Activated T-helper 1 cell treated with anti-CD3 and anti-CD28 coated beads, Interleukin-12 subunit alpha, Interleukin-12 subunit beta, Interleukin-2, Interleukin-4 antibody, amounts not matched to agents 30 ng/mL and 10 ng/mL and 1 ng/mL, durations not matched to agents 14 hours and 24 hours and 36 hours (primary cell): ENCODE measurements at regions not wholly inside any gene's neighbourhood (a gene's known extent, or its start where the extent isn't known, plus 50 kb on each side); places are given as distances from the start of the nearest gene placed in this dataset.

ENCODE experiments used
- DNase-seq: peaks from one replicate; pipeline ENCODE4 v3.0.0; 2021; ENCODE audit warnings: low spot score
- H3K27ac Mint-ChIP-seq: one replicate; pipeline ENCODE4 v1.8.0; 2021; ENCODE audit warnings: mild to moderate bottlenecking, mixed read lengths
- H3K27me3 Mint-ChIP-seq: one replicate; pipeline ENCODE4 v1.8.0; 2022; ENCODE audit warnings: mild to moderate bottlenecking, moderate library complexity, mixed read lengths; ENCODE audit not compliant: insufficient read depth
- H3K36me3 Mint-ChIP-seq: one replicate; pipeline ENCODE4 v1.8.0; 2021; ENCODE audit warnings: low read depth, mixed read lengths
- H3K4me1 Mint-ChIP-seq: one replicate; pipeline ENCODE4 v1.8.0; 2021; ENCODE audit warnings: low read depth, mixed read lengths
- H3K4me3 Mint-ChIP-seq: one replicate; pipeline ENCODE4 v1.8.0; 2021; ENCODE audit warnings: mild to moderate bottlenecking, moderate library complexity, mixed read lengths
- H3K9me3 Mint-ChIP-seq: one replicate; pipeline ENCODE4 v1.8.0; 2021; ENCODE audit warnings: mixed read lengths
- intact Hi-C: fragments of 100-400 bp; cut with micrococcal nuclease; formaldehyde crosslinking; loops from one replicate; pipeline ENCODE4 v1.15.1; 2024

DNA sequence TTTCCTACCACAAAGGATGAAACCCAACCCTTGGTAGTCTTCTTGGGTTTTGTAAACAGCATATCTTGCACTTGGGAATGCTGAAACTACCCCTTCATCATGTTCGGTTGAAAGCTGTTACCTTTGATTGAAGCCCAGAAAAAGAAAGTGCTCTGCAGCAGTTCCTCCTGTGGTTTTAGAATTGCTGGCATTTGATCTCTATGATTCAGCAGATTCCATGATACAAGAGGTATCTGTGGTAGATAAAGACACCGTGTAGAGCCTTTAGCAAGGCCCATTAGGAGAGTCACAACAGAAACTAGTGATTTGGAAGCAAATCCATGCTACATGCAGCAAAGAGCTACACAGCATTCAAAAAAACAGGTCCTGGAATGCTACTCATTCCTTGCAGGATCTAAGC is 557.0 kb downstream of the TLE1 start:
- Mint-ChIP-seq H3K4me3 (no peak overlapping the region), H3K27ac (no peak overlapping the region), H3K27me3 (no peaks in the 10 kb centered on the region), H3K4me1 (no peaks in the 10 kb centered on the region), H3K36me3 (no peaks in the 10 kb centered on the region), H3K9me3 (no peaks in the 10 kb centered on the region)
- intact Hi-C loops = no loop called here
- DNase-seq = no peak

DNA sequence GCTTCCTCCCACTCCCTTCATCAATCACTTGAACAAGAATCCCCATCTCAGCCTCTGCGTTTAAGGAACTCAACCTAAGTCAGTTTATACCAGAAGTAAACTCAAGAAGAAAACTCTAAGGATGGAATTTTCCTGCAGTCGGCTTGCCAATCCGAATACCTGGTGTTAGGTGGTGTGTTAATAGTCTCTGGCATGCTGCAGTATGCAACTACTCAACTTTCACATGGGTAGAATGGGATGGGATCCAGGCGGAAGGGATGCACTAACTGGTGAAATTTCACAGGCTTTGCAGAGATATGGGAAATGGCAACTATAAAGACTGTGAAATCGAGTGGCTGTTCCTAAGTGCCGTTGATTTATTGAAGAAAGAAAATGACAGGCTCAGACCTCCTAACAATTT is 560.6 kb downstream of the TLE1 start:
- Mint-ChIP-seq H3K27ac (no peak overlapping the region), H3K36me3 (no peaks in the 10 kb centered on the region), H3K4me3 (no peak overlapping the region), H3K27me3 (no peaks in the 10 kb centered on the region), H3K9me3 (peaks cover 7% of the 10 kb centered on the region), H3K4me1 (no peaks in the 10 kb centered on the region)
- DNase-seq = no peak
- intact Hi-C loops = no loop called here

DNA sequence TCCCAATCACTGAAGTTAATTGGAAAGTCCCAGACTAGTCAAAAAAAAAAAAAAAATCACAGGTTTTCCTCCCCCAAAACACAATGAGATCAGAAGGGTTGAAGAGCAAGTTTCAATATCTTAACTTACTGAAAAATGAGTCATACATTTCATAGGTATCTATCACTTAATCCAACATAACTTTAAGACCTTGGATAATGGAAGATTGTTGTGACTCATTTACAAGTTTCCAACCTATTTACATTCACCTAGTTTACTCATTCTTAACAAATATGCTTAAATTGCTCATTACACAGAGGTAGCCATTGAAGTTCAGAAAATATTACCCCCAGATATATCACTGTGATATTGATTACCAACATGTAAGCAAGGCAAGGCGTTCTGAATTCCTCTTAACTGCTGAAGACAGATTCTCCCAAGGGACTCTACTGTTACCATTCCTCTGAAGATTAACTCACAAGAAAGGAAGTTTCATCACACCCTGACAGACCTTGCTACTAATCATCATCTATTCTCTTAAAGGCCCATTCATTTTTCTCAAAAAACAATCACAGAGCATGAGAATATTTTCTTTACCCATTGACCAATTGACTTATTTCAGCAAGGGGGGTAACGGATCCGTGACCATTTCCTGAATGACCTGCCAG is 563.8 kb downstream of the TLE1 start:
- Mint-ChIP-seq H3K9me3 (peaks cover 14% of the 10 kb centered on the region), H3K27ac (no peak overlapping the region), H3K27me3 (no peaks in the 10 kb centered on the region), H3K36me3 (no peaks in the 10 kb centered on the region), H3K4me3 (no peak overlapping the region), H3K4me1 (no peaks in the 10 kb centered on the region)
- intact Hi-C loops = no loop called here
- no peak for DNase-seq

DNA sequence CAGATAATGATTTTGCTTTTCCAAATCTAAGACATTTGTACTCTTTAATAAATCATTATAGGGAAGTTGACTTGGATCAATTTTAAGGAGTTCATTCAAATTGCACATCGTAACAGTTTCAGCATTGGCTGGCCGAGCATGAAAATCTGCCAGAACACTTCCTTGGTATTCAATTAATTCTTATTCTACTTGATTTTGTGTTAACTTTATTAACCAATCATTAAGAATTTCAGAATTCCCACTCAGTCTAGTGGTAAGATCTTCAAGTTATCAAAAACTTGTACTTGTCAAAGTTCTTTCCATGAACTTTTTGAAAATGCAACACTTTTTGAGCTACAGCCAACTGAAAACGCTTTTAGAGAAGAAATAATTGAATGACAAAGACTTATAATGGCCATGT is 565.8 kb downstream of the TLE1 start:
- H3K9me3 Mint-ChIP-seq = peaks cover 14% of the 10 kb centered on the region
- no peak overlapping the region for H3K27ac Mint-ChIP-seq
- H3K4me1 Mint-ChIP-seq = no peaks in the 10 kb centered on the region
- no peak for DNase-seq
- intact Hi-C loops = no loop called here
- no peaks in the 10 kb centered on the region for H3K27me3 Mint-ChIP-seq
- H3K4me3 Mint-ChIP-seq = no peak overlapping the region
- no peaks in the 10 kb centered on the region for H3K36me3 Mint-ChIP-seq

DNA sequence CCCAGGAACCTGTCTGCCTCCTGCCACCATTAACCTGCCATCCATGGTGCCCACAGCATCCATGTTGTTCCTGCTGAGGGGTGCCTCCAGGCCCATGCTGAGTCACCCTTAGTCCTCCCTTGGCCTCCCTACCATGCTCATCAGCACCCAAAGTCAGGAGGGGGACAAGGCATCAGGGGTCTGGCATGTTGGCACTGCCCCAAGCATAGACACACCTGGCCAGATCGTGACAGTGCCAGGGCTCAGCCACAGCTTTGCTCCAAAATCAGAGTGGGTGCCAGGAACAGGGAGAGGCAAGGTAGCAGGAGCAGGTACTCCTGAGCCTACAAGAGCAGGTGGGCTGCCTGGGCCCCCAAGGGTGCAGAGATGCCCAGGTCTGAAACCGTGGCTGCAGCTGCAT is 566.6 kb downstream of the TLE1 start:
- H3K4me3 Mint-ChIP-seq = no peak overlapping the region
- no peaks in the 10 kb centered on the region for H3K36me3 Mint-ChIP-seq
- H3K4me1 Mint-ChIP-seq = no peaks in the 10 kb centered on the region
- H3K9me3 Mint-ChIP-seq = peaks cover 14% of the 10 kb centered on the region
- no peak for DNase-seq
- H3K27me3 Mint-ChIP-seq = no peaks in the 10 kb centered on the region
- intact Hi-C loops = no loop called here
- H3K27ac Mint-ChIP-seq = no peak overlapping the region

DNA sequence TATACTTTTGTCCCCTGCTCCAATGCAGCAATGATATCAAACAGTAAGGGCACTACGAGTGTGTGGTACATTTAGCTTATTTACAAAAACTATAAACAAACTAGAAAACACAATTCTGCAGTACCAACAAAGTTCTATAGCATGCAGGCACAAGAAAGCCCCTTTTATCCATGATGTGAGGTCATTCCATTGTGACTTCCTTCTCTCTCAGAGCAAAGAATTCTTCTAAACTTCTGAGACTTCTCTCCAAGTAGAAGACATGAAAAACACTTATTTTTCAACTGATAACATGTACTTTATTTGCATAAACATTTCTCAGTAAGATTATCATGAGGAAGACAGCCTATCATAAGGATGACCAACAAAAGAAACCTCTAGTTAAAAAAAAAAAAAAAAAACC is 569.8 kb downstream of the TLE1 start:
- Mint-ChIP-seq H3K27ac (no peak overlapping the region), H3K4me1 (no peaks in the 10 kb centered on the region), H3K27me3 (no peaks in the 10 kb centered on the region), H3K36me3 (no peaks in the 10 kb centered on the region), H3K9me3 (peaks cover 10% of the 10 kb centered on the region), H3K4me3 (no peak overlapping the region)
- intact Hi-C loops = no loop called here
- DNase-seq = no peak

DNA sequence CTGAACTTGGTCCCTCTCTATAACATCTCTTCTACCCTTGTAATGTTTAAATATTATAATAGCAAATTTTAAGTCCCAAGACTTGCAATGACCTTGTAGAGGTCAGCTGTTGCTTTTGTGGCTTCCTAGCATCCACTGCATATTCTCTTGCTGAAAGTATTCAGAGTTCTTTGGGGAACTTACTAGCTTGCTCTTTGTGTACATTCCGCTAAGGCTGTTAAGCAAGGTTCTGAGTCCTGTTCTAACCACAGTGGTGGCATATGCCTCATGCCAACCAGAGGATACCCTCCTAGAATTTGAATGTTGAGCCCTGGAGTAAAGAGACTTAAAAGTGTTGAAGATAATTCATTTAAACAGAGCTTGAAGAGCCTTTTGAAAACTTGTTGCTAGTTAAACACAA is 570.9 kb downstream of the TLE1 start:
- Mint-ChIP-seq H3K9me3 (peaks cover 7% of the 10 kb centered on the region), H3K27ac (no peak overlapping the region), H3K27me3 (no peaks in the 10 kb centered on the region), H3K4me3 (no peak overlapping the region), H3K4me1 (peaks cover 7% of the 10 kb centered on the region), H3K36me3 (no peaks in the 10 kb centered on the region)
- no peak for DNase-seq
- intact Hi-C loops = no loop called here

DNA sequence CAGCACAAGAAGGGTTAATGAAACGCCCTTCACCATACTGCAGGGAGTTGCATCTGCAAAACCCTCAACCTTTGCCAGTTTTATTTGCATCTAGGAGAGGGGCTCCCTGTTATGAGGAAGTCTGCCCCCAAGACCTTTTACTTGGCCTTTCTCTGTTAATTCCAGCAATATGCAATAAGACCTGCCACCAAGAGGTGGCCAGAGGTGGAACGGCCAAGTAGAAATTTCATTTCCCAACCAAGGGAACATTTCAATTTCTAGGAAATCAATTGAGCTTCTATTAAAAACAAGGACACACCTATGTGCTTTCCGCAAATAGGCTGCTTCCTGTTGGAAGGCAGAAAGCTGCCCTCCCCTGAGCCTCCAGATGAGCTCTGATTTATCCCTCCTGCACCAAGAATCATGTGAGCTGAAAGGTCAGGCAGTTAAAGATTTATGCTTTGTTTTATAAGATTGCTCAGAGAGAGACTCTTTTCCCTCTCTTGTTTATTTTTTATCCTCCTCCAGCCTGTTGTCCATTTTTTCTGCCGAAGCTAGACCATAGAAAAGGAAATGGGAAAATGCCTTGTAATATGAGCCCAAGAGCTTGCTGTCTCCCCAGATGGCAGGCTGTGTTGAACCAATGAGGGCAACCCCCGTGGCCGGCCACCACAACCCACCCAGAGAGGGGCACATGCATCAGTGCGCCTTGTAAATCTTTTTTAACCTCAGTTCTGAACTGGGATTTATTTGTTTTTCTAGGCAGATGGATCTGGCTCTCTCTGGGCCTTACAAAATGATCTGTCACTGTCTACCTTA is 572.8 kb downstream of the TLE1 start:
- no peak overlapping the region for H3K4me3 Mint-ChIP-seq
- H3K4me1 Mint-ChIP-seq = peaks cover 15% of the 10 kb centered on the region
- no peaks in the 10 kb centered on the region for H3K27me3 Mint-ChIP-seq
- intact Hi-C loops = no loop called here
- no peaks in the 10 kb centered on the region for H3K36me3 Mint-ChIP-seq
- H3K27ac Mint-ChIP-seq = no peak overlapping the region
- H3K9me3 Mint-ChIP-seq = peaks cover 4% of the 10 kb centered on the region
- DNase-seq = no peak

DNA sequence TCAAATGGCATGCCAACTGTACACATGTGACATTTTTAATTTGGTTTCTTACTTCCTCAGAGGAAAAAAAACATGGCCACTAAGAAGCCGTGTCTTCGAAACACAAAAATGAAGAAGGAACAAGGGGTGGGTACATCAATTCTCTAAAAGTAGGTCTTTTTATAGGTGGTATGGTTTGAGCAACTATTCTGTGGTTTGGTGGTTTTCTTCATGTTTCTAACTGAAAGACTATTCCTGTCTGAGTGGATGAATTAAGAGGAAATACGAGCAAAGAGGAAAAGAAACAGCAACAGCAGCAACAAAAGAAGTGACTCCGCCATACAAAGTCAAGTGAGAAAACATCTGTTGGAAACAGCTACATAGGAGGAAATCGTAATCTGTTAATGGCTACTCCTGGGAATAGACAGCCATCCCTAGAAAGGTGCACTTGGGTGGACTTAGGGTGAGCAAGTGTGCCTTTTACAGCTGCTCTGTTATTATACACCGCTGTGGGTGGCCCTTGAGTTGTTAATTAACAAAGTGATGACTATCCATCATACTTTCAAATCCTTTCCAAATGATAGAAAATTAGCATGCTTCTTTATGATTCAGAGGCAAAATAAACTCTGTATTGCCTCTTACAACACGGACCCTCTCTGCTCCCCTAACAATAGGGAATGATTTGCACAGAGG is 575.8 kb downstream of the TLE1 start:
- intact Hi-C loops = no loop called here
- Mint-ChIP-seq H3K4me3 (no peak overlapping the region), H3K9me3 (no peaks in the 10 kb centered on the region), H3K36me3 (no peaks in the 10 kb centered on the region), H3K27ac (peak overlapping the region; percentile 13), H3K4me1 (peaks cover 15% of the 10 kb centered on the region), H3K27me3 (no peaks in the 10 kb centered on the region)
- DNase-seq = no peak

DNA sequence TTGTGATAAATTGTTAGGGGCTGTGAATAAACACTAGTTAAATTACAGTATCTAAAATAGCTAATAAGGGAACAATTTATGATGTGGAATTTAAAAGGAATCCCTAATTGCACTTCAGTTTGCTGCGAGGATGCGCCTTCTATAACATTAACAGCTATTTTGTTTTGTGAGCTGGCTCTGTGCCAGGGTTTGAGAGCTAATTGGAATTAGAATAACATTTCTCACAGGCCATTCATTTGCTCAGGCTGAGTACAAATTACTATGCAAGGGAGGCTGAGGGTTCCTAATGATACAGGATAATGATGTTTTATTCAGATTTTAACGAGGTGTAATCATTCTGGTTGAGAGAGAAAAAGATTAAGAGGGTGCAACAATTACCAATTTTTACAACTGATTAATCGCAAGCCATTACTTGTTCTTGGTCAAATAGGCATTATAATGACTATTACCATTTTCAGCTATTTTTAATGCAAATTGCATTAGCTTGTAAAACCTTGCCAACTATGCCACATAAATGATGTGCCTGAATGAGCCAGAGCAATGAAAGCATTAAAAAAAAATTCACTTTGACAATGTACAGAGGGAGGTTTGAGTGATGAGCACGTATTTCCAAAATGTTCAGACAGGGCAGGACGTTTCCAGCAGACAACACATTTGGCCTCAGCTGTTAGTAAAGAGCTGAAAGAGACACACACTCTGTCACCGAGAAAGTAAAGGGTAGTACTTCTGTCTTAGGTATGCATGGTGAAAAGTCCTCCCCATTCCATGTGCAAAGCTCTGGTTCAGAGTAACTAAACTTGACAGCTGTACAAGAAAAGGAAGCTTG is 576.5 kb downstream of the TLE1 start:
- Mint-ChIP-seq H3K27ac (no peak overlapping the region), H3K9me3 (no peaks in the 10 kb centered on the region), H3K4me3 (no peak overlapping the region), H3K36me3 (no peaks in the 10 kb centered on the region), H3K27me3 (no peaks in the 10 kb centered on the region), H3K4me1 (peaks cover 15% of the 10 kb centered on the region)
- intact Hi-C loops = no loop called here
- DNase-seq = no peak

DNA sequence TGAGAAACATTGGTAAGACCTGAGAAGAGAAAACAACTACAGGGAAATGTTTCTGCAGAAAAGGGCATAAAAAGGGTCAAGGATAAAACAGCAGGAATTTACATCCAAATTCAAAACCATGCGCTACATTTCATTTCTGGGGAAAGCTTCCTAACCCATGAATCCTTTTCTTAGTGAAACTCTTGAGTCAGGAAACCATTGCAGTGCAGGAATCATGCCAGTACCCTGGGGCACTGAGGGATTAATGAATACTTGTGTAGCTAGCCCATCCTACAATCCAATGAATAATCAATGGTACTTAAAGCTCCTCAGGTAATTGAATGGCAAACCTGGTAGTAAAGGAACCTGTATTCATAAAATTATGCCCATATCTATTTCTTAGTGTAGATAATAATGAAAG is 580.5 kb downstream of the TLE1 start:
- H3K36me3 Mint-ChIP-seq = no peaks in the 10 kb centered on the region
- no peak overlapping the region for H3K4me3 Mint-ChIP-seq
- peaks cover 12% of the 10 kb centered on the region for H3K4me1 Mint-ChIP-seq
- no peaks in the 10 kb centered on the region for H3K27me3 Mint-ChIP-seq
- no peaks in the 10 kb centered on the region for H3K9me3 Mint-ChIP-seq
- H3K27ac Mint-ChIP-seq = no peak overlapping the region
- DNase-seq = no peak
- intact Hi-C loops = no loop called here

DNA sequence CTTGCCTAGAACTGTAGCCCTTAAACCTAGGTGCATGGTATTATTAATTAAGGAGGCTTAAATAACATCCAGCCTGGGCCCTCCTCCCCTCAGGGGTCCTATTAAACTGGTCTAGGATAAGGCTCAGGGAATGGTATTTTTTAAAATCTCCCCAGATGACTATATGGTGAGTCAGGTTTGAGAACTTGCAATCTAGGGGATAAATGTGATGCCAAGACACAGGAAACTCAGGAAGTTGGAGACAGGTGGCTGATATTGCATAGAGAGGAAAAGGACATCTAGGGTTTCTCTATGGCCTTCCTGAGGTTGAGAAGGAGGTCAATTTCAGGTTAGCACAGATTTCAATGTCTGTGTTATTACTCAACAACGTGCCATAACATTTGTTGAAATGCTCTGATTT is 581.0 kb downstream of the TLE1 start:
- intact Hi-C loops = no loop called here
- no peak for DNase-seq
- Mint-ChIP-seq H3K27me3 (no peaks in the 10 kb centered on the region), H3K27ac (no peak overlapping the region), H3K9me3 (no peaks in the 10 kb centered on the region), H3K4me3 (no peak overlapping the region), H3K36me3 (no peaks in the 10 kb centered on the region), H3K4me1 (peaks cover 8% of the 10 kb centered on the region)
